Hepatocyte (in vitro differentiated cells): ENCODE measurements at regions not wholly inside any gene's neighbourhood (a gene's known extent, or its start where the extent isn't known, plus 50 kb on each side); places are given as distances from the start of the nearest gene placed in this dataset.
"Not testable (repeated sequence)": the region's sequence is repeated elsewhere in the genome, so short reads cannot be mapped to it uniquely, and the experiment has no call there.

ENCODE experiments used
- DNase-seq: peaks from one replicate; pipeline ENCODE4 v3.0.0-alpha.2; 2016; ENCODE audit warnings: low spot score
- H2AFZ ChIP-seq: fragments of 200-600 bp; sonication (generic); 2 replicates; pipeline ENCODE4 v1.6.0; 2016; ENCODE audit warnings: antibody characterized with exemption, mild to moderate bottlenecking
- H3K27ac ChIP-seq: fragments of 200-600 bp; sonication (generic); 2 replicates; pipeline ENCODE4 v1.5.1; 2016; ENCODE audit warnings: mild to moderate bottlenecking
- H3K27me3 ChIP-seq: fragments of 200-600 bp; sonication (generic); 2 replicates; pipeline ENCODE4 v1.6.1; 2016
- H3K36me3 ChIP-seq: fragments of 200-600 bp; sonication (generic); replicated peaks from 2 replicates; pipeline ENCODE4 v1.5.1; 2016; ENCODE audit warnings: low read depth; ENCODE audit not compliant: insufficient read depth
- H3K4me1 ChIP-seq: fragments of 200-600 bp; sonication (generic); 2 replicates; pipeline ENCODE4 v1.5.1; 2016; ENCODE audit warnings: mild to moderate bottlenecking, moderate library complexity; ENCODE audit not compliant: insufficient read depth
- H3K4me2 ChIP-seq: fragments of 200-600 bp; sonication (generic); 2 replicates; pipeline ENCODE4 v1.6.0; 2016
- H3K4me3 ChIP-seq: fragments of 200-600 bp; sonication (generic); 2 replicates; pipeline ENCODE4 v1.5.1; 2016; ENCODE audit warnings: mild to moderate bottlenecking
- H3K79me2 ChIP-seq: fragments of 200-600 bp; sonication (generic); 2 replicates; pipeline ENCODE4 v1.6.0; 2017; ENCODE audit warnings: mild to moderate bottlenecking
- H3K9me2 ChIP-seq: fragments of 200-600 bp; sonication (generic); replicated peaks from 2 replicates; pipeline ENCODE4 v1.6.0; 2017; ENCODE audit warnings: mild to moderate bottlenecking; ENCODE audit not compliant: insufficient read depth
- H3K9me3 ChIP-seq: fragments of 200-600 bp; sonication (generic); 2 replicates; pipeline ENCODE4 v1.5.1; 2016; ENCODE audit warnings: low read depth, mild to moderate bottlenecking
- H4K20me1 ChIP-seq: fragments of 200-600 bp; sonication (generic); 2 replicates; pipeline ENCODE4 v1.6.0; 2016; ENCODE audit warnings: mild to moderate bottlenecking; ENCODE audit not compliant: insufficient read depth, poor library complexity, severe bottlenecking
- CTCF ChIP-seq: fragments of 200-600 bp; sonication (generic); IDR thresholded peaks from 2 replicates; pipeline ENCODE4 v1.5.1; 2016; ENCODE audit warnings: antibody characterized with exemption, mild to moderate bottlenecking; ENCODE audit not compliant: poor library complexity
- EZH2 ChIP-seq: fragments of 200-600 bp; sonication (generic); IDR thresholded peaks from 2 replicates; pipeline ENCODE4 v1.6.1; 2016; ENCODE audit warnings: antibody characterized with exemption, mild to moderate bottlenecking, borderline replicate concordance
- EZH2phosphoT487 ChIP-seq: fragments of 200-600 bp; sonication (generic); IDR thresholded peaks from one replicate; pipeline ENCODE4 v1.6.1; 2018; ENCODE audit warnings: antibody characterized with exemption, mild to moderate bottlenecking, low read depth, moderate library complexity; ENCODE audit not compliant: unreplicated experiment, severe bottlenecking
- WGBS: methylation state at CpG from one replicate; pipeline ENCODE4 v1.1.6; 2016; ENCODE audit warnings: low lambda C conversion rate; ENCODE audit errors: missing lambda C conversion rate; 5-methylcytosine and 5-hydroxymethylcytosine counted together

DNA sequence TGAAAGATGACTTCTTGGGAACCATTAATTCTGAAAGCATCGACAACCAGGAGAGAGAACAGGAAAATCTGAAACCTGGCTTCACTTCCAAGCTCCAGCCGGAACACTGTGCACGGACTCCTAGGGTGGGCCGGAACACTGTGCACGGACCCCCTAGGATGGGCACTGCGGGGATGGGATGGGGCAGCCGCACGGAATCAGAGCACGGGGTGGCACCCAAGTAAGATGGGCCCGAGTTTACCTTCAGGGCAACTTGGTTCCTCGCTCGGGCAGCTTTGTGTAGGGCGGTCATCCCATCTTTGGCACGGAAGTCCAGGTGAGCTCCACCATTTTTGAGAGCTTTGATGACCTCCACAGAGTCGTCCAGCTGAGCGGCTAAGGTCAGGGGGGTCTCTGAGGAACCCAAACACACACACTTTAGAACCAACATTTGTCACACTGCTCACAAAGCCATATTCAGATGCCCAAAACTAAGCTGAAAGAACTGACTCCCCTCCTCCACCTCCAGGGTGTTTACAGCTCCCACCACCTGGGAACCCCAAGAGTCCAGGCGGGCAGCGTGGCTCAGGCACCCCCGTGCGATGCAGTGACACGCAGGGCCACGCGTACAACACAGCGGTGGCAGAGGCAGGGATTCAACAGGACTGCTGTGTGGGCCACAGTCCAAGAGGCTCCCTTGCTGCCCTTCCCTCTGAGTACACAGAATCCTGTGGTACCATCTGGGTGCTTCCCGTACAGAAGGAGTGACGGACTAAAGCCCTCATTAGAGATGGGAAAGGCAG, 157.9 kb downstream of the SHANK2 start:
- no peaks in the 10 kb centered on the region for H3K9me2 ChIP-seq
- no peaks in the 10 kb centered on the region for H3K4me1 ChIP-seq
- H3K4me2 ChIP-seq, result no peak overlapping the region
- no peak for DNase-seq
- no peak overlapping the region for H2AFZ ChIP-seq
- no peaks in the 10 kb centered on the region for H3K9me3 ChIP-seq
- H3K27ac ChIP-seq, result no peak overlapping the region
- WGBS, result 98% methylated on average over 26 of the region's 26 CpGs
- H3K27me3 ChIP-seq, result no peaks in the 10 kb centered on the region
- H4K20me1 ChIP-seq, result no peaks in the 10 kb centered on the region
- no peaks in the 10 kb centered on the region for H3K36me3 ChIP-seq
- TF ChIP-seq EZH2 (no peak), EZH2phosphoT487 (no peak), CTCF (no peak)
- H3K79me2 ChIP-seq, result no peaks in the 10 kb centered on the region
- H3K4me3 ChIP-seq, result no peak overlapping the region

- Histone ChIP-seq H3K4me1 (no peaks in the 10 kb centered on the region), H3K9me3 (no peaks in the 10 kb centered on the region), H3K9me2 (no peaks in the 10 kb centered on the region), H3K4me2 (no peak overlapping the region), H3K4me3 (no peak overlapping the region), H3K36me3 (no peaks in the 10 kb centered on the region), H2AFZ (no peak overlapping the region), H3K27ac (no peak overlapping the region), H3K79me2 (no peaks in the 10 kb centered on the region), H3K27me3 (no peaks in the 10 kb centered on the region), H4K20me1 (no peaks in the 10 kb centered on the region)
- WGBS, result 95% methylated on average over 14 of the region's 14 CpGs
- no peak for DNase-seq
- no peak for TF ChIP-seq EZH2
These were observed 158.6 kb downstream of the SHANK2 start for GRCh38 chr11:71093783-71094182.

DNA sequence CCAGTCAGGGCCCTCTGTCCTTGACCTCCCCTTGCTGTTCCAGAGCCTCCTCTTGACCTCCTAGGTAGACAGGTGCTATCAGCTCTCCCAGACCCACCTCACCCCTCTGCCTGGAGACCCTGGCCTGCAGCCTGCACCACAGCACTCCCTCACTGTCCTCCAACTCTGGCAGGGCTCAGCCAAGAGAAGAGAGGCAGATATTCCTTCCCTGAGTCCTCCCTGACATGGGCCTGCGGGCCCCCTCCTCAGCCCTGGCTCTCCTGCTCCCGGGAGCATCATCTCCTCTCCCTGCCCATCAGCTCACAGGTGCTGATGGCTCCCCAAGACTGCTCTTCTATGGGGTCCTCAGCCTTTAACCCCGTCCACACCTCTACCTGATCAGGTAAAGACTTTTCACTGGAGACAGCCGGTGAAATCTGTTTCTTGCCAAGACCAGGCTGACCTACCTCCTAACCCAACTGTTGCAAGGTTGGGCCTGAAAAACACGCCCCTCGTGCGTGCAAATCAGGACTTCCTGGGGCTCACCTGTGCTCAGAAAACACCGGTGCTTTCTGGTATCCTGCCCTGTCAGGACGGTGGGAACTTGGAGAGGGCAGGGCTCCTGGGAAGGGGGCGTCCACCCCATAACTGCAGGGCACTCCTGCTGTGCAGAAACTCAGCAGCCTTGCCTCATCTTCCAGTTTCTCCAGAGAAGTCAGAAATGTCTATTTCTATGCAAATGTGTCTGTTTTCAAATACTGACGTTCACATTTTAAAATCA, 160.7 kb downstream of the SHANK2 start:
- no peak for DNase-seq
- TF ChIP-seq EZH2, result no peak
- Histone ChIP-seq H3K9me2 (no peaks in the 10 kb centered on the region), H3K9me3 (no peaks in the 10 kb centered on the region), H3K4me1 (no peaks in the 10 kb centered on the region), H3K79me2 (no peaks in the 10 kb centered on the region), H4K20me1 (no peaks in the 10 kb centered on the region), H3K4me3 (no peak overlapping the region), H2AFZ (no peak overlapping the region), H3K27me3 (no peaks in the 10 kb centered on the region), H3K36me3 (no peaks in the 10 kb centered on the region), H3K4me2 (no peak overlapping the region), H3K27ac (no peak overlapping the region)
- WGBS, result 95% methylated on average over 11 of the region's 11 CpGs

DNA sequence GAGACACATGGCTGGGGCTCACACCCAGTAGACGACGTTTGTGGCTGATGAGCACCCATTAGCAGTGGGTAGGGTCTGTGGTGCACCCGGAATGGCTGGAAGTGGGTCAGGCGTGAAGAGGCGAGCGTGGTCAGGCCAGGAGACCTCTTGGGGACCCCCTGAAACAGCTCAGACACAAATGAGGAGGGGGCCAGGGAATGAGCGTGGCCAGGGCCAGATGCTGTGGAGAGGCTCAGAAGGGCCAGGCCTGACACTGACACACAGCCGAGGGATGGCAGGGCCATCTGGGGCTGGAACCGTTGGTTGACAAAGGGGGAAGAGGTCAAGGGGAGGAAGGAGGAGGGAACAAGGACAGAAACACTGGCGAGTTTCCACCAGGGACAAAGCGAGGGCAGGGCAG, 162.8 kb downstream of the SHANK2 start:
- no peak for DNase-seq
- Histone ChIP-seq H3K9me2 (no peaks in the 10 kb centered on the region), H3K79me2 (no peaks in the 10 kb centered on the region), H3K4me3 (no peak overlapping the region), H2AFZ (no peak overlapping the region), H3K27me3 (no peaks in the 10 kb centered on the region), H3K27ac (no peak overlapping the region), H3K4me1 (no peaks in the 10 kb centered on the region), H3K4me2 (no peak overlapping the region), H3K36me3 (no peaks in the 10 kb centered on the region), H4K20me1 (no peaks in the 10 kb centered on the region), H3K9me3 (no peaks in the 10 kb centered on the region)
- TF ChIP-seq EZH2phosphoT487, result no peak
- TF ChIP-seq EZH2, result no peak
- no peak for TF ChIP-seq CTCF
- 95% methylated on average over 11 of the region's 11 CpGs for WGBS

- WGBS, result 92% methylated on average over 17 of the region's 20 CpGs
- not testable (repeated sequence) for H3K4me2 ChIP-seq, DNase-seq
These were observed 163.8 kb downstream of the SHANK2 start for GRCh38 chr11:71088314-71089215.

More at GRCh38 chr11:71088314-71089215, 163.8 kb downstream of the SHANK2 start:
- H3K9me3 ChIP-seq, H3K79me2 ChIP-seq, H4K20me1 ChIP-seq, H3K27me3 ChIP-seq, H3K9me2 ChIP-seq, H3K4me3 ChIP-seq, H3K27ac ChIP-seq, H3K4me1 ChIP-seq, H3K36me3 ChIP-seq, H2AFZ ChIP-seq: not testable (repeated sequence)
